Ammon's horn (tissue), 1 donor: ENCODE measurements at regions not wholly inside any gene's neighbourhood (a gene's known extent, or its start where the extent isn't known, plus 50 kb on each side); places are given as distances from the start of the nearest gene placed in this dataset.
"Not testable (repeated sequence)": the region's sequence is repeated elsewhere in the genome, so short reads cannot be mapped to it uniquely, and the experiment has no call there.

Source experiments
- DNase-seq: peaks from one replicate; pipeline ENCODE4 v3.0.0-alpha.2; 2016; ENCODE audit warnings: low spot score

DNA sequence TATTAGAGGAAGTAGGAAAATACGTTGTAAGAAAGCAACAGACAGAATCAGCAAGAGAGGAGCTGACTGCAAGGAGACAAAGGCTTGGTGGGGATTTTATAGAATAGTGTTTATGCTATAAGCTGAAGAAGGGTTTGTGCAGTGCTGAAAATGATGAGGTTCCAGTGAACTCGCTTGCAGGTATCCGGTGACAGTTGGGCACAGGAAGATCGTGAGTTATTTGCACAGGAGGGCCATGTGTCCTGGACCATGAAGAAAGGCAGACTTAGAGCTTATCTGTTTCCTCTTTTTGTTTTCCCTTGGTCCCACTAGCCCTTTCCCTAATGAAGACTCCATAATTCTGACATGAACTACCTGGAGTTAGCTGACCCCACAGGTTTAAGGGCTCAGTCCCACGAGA, 61.4 kb downstream of the NXNL2 start:
- no peak for DNase-seq

DNA sequence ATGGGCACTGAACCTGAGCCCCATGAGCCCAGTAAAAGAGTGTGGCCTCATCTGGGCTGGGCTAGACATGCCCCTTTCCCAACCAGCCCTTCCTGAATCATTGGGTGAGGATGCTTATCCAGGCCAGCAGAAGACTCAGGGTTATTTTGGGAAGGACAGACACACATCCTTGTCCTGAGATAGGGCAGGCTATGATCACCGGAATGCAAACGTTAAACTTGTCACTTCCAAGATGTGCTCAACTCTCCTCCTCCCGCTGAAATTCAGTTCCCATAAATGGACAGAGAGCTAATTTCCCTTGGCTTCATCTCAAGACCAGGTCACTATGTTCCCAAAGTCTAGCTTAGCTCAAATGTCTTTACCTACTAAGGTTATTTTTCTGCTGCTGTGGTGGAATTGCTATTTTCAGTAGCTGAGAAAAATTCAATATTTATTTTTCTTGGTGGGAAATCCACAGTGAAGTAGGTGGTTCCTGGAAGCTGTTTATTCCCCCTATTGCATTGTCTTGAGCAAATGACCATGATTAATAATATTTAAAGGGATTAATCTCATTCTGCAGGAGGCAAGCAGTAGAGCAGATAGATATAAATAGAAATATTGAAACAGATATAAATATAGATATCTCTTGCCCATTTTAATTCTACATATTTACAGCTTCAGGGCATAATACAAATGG, 70.0 kb downstream of the NXNL2 start:
- DNase-seq, result no peak

DNA sequence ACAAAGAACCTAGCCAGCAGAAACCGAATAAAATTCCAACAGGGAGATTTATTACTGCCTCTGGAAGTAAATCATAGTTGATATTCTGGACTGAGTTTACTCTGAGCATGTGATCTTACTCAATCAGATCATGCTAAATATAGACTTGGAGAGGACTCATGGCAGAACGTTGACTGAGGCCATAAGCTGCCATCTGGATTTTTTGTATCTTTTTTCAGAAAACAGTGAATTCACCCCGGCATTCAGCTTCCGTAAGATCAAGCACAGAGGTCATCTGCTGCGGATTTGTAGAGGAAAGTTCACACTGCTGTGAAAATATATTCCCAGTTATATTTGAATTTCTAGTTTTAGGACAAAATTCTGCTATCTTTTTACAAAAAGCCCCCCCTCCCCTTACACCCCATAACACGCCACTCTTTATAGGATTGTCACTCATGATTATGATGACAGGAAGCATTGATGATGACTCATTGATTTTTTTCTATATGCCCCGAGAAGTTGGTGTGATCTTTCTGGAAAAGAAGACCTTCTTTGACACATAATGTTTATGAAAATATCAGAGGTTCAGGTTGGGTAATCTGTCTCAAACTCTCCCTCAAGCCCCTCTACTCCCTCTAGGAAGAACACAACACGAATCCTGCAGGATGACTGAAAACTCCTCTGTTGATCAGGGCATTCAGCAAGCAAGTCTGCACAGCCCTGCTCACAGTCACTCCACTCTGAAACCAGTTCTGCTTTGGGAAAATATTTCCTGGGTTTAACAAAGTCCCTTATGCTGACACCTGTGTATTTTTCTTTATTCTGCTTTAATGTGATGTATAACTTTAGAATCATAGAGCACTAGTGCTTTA, 70.8 kb downstream of the NXNL2 start:
- DNase-seq, result peak; percentile 19

DNA sequence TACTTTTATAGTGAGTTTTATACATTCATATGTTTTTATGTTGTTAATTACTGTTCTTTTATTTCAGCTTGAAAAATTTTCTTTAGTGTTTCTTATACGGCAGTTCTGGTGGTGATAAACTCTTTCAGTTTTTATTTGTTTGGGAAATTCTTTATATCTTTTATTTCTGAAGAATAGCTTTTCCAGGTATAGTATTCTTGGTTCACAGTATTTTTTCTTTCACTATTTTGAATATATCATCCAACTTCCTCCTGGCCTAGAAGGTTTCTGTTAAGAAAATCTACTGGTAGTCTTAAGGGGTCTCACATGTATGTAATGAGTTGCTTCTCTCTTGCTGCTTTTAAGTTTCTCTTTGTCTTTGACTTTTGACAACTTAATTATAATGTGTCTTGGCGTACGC, 79.4 kb downstream of the NXNL2 start:
- no peak for DNase-seq

DNA sequence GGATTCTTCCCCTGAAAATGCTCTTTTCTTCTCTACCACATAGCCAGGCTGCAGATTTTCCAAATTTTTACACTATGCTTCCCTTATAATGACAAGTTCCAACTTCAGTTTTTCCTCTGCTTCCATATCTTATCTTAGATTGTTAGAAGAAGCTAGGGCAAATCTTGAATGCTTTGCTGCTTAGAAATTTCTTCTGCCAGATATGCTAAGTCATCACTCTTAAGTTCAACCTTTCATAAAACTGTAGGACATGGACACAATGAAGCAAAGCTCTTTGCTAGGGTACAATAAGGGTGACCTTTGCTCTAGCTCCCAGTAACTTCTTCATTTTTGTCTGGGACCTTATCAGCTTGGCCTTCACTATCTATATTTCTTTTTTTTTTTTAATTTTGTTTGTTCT, 88.7 kb downstream of the NXNL2 start:
- no peak for DNase-seq

DNA sequence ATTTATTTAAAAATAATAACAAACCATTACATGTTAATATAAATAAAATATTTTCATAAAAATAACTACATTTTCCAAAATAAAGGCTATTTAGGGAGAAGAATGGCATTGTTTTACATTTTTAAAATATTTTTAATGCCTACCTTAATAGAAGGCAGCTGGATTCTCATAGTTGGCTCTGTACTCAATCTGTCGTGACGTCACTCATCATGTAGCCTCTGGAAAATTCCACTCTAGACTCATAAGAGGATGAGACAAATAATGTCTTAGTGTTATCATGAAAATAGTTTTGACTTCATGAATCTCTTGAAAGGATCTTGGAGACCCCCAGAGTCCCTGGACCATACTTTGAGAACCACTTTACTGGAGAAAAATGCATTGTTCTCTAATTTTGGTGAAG, 93.1 kb downstream of the NXNL2 start:
- no peak for DNase-seq

DNA sequence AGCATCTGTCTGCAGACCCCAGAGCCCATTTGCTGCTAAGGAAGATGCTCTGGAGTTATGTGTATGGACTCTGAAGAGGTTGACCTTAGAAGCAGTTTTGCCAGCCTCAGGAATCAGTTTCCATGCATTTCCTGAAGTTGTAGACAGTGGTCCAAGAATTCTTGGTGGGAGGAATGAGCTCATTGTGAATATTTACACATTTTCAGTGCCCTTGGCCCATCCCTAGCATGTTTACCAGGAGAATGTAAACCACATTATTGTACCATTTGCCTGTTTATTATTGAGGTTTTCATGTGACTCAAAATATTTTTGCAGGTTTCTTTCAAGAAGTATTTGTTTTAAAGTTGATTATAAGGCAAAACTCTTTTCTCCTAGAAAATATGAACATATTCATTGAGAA, 93.8 kb downstream of the NXNL2 start:
- DNase-seq, result no peak

DNA sequence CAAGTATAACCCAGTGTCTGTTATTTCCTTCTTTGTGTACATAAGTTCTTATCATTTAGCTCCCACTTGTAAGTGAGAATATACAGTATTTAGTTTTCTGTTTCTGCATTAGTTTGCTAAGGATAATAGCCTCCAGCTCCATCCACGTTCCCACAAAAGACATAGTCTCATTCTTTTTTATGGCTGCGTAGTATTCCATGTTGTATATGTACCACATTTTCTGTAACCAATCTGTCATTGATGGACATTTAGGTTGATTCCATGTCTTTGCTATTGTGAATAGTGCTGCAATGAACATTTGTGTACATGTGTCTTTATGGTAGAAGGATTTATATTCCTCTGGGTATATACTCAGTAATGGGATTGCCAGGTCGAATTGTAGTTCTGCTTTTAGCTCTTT, 95.6 kb downstream of the NXNL2 start:
- DNase-seq, result not testable (repeated sequence)

DNA sequence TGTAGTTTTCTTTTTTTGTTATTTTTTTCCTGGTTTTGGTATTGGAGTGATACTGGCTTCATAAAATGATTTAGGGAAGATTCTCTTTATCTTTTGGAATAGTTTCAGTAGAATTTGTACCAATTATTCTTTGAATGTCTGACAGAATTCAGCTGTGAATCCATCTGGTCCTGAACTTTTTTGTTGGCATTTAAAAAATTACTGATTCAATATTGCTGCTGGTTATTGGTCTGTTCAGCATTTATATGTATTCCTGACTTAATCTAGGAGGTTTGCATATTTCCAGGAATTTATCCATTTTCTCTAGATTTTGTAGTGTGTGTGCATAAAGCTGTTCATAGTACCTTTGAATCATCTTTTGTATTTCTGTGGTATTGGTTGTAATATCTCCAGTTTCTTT, 100.2 kb downstream of the NXNL2 start:
- DNase-seq, result no peak

DNA sequence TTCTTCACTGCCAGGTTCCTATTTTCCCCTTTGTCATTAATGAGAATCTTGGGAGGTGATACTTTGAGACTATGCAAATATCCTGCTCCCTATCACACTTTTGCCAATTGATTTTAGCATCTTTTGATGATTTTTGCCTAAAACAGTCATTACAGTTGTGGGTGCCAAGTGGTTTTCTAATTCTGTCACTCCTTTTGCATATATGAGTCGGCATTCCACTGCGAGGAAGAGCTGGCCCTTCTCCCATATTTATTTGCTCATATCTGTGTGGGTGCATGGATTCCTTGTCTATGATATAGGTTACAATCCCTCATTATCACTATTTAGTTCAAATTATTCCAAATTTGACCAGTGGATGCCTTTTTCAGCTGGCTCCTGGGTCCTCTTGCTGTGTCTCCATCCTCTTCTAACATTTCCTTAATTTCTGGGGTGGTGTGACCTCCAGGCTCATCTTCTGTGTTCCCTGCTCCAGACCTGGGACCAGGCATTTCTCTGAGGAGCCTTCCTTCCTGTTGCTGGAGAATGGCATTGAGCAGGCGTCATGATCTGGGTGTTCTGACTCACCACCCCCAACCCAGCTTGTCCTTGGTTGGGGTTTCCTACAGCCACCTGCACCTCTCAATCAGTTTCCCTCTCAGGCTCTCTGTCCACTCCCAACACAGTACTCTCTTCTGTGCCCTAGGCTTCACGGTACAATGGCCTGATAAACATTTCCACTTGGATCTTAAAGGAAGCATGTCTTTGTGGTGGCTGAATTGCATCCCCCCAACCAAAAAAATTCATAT, 106.7 kb downstream of the NXNL2 start:
- no peak for DNase-seq

DNA sequence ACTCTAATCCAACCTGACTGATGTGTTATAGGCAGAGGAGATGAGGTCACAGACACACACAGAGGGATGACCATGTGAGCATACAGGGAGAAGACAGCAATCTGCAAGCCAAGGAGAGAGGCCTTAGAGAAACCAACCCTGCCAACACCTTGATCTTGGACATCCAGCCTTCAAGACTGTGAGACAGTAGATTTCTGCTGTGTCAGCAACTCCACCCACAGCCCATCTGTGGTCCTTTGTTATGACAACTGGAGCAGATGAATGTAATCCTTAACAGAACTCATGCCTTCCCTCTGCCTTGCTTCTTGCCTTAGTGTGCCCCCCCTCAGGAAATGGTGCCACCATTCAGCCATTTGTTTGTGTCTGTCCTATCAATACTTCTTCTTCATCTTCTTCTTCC, 107.4 kb downstream of the NXNL2 start:
- DNase-seq, result no peak

DNA sequence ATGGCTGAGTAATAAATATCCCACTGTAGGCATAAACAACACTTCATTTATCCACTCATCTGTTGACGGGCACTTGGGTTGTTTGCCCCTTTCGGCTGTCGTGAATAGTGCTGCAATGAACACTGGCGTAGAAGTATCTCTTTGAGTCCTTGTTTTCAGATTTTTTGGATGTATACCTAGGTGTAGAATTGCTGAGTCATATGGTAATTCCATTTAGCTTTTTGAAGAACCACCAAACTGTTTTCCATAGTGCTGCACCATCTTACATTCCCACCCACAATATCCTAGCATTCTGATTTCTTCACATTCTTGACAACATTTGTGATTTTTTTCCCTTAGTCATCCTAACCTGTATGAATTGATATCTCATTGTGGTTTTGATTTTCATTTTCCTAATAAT, 109.0 kb downstream of the NXNL2 start:
- DNase-seq, result no peak

DNA sequence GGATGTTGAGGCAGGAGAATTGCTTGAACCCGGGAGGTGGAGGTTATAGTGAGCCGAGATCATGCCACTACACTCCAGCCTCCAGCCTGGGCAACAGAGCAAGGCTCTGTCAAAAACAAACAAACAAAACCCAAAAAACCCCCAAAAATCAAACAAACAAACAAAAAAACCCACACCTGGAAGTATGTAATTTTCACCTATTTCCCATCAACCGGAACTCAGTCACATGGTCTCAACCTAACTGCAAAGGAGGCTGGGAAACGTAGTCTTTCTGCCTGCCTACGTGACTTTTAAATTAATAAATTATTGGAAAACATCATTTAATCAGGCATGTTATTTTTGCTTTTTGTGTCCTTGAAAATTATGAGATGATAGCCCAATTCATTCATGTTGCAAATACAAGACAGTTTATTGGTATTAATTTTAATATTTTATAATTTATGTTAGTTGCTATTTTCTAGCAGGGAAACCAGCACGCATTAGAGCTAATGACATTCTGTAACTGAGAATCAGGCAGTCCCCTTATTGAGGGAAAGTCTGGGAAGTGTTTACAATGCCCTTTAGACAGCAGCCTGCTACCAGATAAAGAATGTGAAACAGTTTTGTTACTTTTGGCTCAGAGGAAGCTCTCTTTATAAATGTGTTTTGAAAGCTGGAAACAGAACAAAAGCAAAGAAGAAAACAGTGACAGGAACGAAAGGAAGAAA, 110.3 kb downstream of the NXNL2 start:
- DNase-seq, result no peak

DNA sequence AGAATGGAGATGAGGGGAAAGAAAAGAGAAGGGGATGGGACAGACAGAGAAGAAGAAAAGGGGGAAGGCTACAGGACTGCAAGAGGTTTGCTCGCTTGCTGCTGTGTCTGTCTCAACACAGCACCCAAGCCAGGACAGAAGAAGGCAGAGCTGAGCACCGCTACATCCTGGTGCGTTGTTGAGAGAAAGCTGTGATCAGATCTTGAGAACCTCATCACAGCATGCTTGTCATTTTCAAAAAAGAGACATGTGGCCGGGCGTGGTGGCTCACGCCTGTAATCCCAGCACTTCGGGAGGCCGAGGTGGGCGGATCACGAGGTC, 110.9 kb downstream of the NXNL2 start:
- no peak for DNase-seq

DNA sequence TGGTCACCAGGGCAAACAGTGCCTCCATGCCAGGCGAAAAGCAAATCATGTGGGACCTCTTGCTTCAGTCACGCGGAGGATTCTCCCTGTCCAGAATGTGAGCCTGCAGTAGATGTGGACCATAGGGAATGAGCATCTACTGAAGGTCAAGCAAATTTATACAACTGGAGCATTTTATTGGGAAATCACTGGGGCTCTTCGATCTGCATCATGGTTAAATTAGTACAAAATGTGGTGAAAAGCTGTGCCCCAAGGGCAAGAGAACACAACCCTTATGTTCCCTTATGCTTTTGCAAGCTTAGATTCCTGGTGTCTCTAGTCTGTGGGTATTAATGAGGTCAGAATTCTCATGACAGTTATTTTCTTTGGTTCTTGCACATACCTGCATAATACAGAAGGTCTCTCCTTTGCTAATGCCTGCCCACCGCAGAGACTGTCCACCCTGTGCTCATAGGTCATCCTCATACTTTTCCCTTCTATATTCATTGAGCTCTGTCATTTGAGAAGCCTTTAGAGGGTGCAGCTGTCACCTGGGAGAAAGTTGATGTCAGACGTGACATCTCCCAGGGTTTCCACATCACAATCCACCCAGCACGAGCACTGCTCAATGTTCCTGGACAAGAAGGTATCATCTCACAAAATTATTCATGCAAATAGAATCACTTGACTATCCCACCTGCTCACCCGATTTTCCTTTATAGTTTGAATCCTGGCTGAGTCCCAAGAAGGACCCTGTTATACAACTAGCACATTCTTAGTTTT, 111.7 kb downstream of the NXNL2 start:
- no peak for DNase-seq

DNA sequence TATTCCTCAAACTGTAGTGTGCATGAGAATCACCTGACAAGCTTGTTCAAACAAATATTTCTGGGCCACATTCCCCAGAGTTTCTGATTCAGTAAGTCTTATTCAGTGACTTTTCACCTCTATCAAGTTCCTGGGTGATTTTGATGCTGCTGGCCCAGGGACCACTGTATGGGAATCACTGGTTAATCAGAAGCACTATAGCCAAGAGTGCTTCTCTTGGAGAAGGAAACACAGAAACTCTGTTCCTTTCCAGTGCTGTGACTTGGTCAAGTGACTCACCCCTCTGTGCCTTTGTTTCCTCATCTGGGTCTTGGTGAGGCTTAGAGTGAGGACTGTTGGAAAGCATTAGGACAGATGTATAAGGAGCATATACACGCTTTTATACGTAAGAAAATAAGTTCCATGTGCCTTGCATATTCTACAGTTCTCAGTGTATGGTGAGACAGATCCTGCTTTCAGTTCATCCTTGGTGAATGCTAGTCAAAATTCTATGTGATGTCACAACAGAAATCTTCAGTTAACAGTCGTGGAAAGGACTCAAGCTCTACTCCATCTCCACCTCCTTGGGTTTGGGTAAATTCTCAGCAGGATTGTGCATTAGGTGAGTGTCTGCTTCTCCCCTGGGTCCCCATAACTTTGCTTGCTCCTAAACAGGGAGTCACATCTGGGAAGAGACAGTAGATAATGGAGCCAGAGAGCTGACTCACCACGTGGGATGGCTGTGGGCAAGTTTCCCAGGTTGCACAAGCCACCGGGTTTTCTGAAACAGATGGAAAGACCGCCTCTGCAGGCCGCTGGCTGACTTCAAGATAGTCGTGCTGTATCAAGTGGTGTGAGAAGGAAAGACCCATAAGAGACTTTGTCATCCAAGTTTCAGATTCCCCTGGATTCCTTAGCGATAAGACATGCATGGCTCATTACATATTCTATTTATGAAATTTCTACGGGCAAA, 117.0 kb downstream of the NXNL2 start:
- DNase-seq, result peak; percentile 63

DNA sequence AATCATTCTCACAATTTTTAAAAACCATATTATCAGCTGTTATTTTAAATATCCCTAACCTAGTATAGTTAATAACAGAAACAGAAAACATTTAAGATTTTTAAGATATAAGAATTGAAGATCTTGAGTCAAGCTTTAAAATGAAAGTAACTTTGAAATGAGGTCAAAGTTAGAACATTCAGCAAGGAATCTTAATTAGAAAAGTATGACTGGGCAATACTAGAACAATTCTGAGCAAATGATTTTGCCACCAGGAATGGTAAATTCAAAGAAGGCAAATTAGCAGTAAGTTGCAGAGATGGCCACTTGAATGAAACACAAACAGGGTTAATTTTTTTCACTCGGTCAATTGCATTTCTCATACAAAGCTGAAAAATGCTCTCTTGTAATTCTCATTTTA, 117.9 kb downstream of the NXNL2 start:
- no peak for DNase-seq

DNA sequence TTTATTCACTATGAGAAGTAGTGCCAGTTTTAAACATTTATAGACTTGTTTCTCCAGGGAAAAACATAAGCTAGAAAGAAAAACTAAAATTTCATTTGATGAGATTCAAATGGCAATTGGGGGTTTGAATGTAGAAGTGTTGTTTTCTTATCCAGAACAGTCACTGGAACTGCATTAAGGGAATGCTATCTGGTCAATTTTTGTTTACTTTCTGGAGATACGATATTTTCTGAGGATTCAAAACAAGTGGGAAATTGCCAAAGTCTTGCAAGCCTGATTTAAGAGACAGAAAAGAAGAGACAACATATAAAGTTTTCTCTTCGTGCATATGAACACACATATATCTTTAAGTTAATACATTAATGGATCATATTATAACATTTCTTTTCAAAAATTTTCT, 118.4 kb downstream of the NXNL2 start:
- no peak for DNase-seq

DNA sequence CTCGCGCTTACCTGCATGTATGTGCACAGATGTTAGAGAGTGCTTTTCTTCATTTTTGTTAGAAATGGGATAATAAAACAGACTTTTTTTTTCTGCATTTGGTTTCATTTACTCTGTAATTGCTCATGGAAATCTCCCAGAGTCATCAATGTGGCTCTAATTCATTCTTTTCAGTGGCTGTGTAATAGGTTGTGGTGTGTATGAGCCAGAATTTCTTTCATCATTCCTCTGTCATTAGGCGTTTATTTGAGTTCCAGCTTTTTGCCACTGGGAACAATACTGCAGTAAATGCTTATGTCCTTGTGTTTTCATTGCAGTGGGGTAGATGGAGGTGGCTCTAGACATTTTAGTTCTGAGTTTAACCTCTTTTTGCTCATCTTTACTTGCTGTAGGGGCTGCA, 118.9 kb downstream of the NXNL2 start:
- DNase-seq, result peak; percentile 34

DNA sequence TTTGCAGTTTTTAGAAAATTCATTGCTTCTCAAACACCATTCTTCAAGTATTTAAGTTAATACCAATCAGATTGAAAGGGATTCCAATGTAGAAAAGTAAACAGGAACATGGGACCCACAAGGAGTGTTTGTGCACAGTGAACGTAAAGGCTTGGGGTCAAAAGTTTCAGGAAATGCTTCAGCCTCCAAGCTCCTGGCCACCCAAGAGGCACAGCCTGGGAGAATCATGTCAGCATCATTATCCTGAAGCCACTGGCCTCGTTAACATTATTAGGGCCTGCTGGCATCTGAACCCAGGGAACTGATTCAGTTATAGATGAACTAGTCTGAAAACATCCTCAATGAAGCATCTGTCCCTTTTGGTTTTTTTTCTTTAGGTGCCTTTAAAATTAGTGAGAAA, 122.9 kb downstream of the NXNL2 start:
- no peak for DNase-seq
